Panc1 (cell line): ENCODE measurements at regions not wholly inside any gene's neighbourhood (a gene's known extent, or its start where the extent isn't known, plus 50 kb on each side); places are given as distances from the start of the nearest gene placed in this dataset.

ENCODE experiments used
- ATAC-seq: fragments of 200-7000 bp; cut with Tn5 transposase; 2 replicates; pipeline ENCODE4 v1.9.1; 2020; ENCODE audit warnings: mild to moderate bottlenecking, moderate library complexity
- BruUV-seq: library from RNA; stranded (reverse); fragments of 400-500 nt; replicated peaks from 2 replicates; lab custom pipeline; 2021; lab: Mats Ljungman, UMichigan
- CTCF ChIA-PET: fragments of 300-600 bp; sonication (Branson Sonifier 250); formaldehyde crosslinking; loops from one replicate; lab custom pipeline; 2022; ENCODE audit warnings: antibody characterized with exemption; lab: Charles Lee
- POLR2A ChIA-PET: fragments of 300-600 bp; sonication (Branson Sonifier 250); formaldehyde crosslinking; loops from one replicate; lab custom pipeline; 2022; ENCODE audit warnings: antibody characterized with exemption; lab: Charles Lee
- DNase-seq: peaks from one replicate; pipeline ENCODE4 v3.0.0-alpha.2; 2010; ENCODE audit warnings: low read depth, low spot score
- H3K27ac ChIP-seq: 2 replicates; pipeline ENCODE4 v1.5.1; 2011; ENCODE audit warnings: mild to moderate bottlenecking, low read length, inconsistent platforms
- H3K27me3 ChIP-seq: fragments of 200-500 bp; sonication (Bioruptor generic); 2 replicates; pipeline ENCODE4 v1.6.0; 2014; ENCODE audit warnings: low read length, inconsistent platforms; ENCODE audit not compliant: control insufficient read depth, insufficient read depth
- H3K36me3 ChIP-seq: fragments of 200-500 bp; sonication (Bioruptor generic); 2 replicates; pipeline ENCODE4 v1.5.1; 2014; ENCODE audit warnings: inconsistent platforms, mild to moderate bottlenecking, low read length, moderate library complexity; ENCODE audit not compliant: control insufficient read depth, insufficient read depth
- H3K4me1 ChIP-seq: 2 replicates; pipeline ENCODE4 v1.5.1; 2011; ENCODE audit warnings: inconsistent platforms, mild to moderate bottlenecking, low read length, moderate library complexity; ENCODE audit not compliant: control insufficient read depth, insufficient read depth
- H3K4me3 ChIP-seq, 2 experiments: 2 replicates each; pipeline ENCODE4 v1.5.1; 2011 to 2012; ENCODE audit warnings: low read depth in 2 of 2, low read length in 2 of 2, mild to moderate bottlenecking in 2 of 2, inconsistent platforms in 1 of 2, moderate library complexity in 1 of 2
- H3K9me3 ChIP-seq: fragments of 200-500 bp; sonication (Bioruptor generic); 2 replicates; pipeline ENCODE4 v1.5.1; 2014; ENCODE audit warnings: low read depth, mild to moderate bottlenecking, inconsistent platforms, low read length, moderate library complexity; ENCODE audit not compliant: control insufficient read depth, insufficient read depth
- CTCF ChIP-seq: fragments of 450-650 bp; IDR thresholded peaks from 2 replicates; pipeline ENCODE4 v1.5.1; 2017; ENCODE audit warnings: mild to moderate bottlenecking
- POLR2AphosphoS5 ChIP-seq: IDR thresholded peaks from 2 replicates; pipeline ENCODE4 v1.6.1; 2012; ENCODE audit warnings: mild to moderate bottlenecking, low read depth, low read length, moderate library complexity
- REST ChIP-seq, 2 experiments: IDR thresholded peaks; 2 replicates each; pipeline ENCODE4 v1.6.1; 2011 to 2012; ENCODE audit warnings: low read depth in 2 of 2, control low read depth in 1 of 2, low read length in 1 of 2, mild to moderate bottlenecking in 1 of 2, moderate library complexity in 1 of 2; ENCODE audit not compliant: insufficient read depth in 1 of 2
- SIN3A ChIP-seq: IDR thresholded peaks from 2 replicates; pipeline ENCODE4 v1.6.1; 2012; ENCODE audit warnings: low read depth, mild to moderate bottlenecking, low read length, moderate library complexity, borderline replicate concordance; ENCODE audit not compliant: insufficient read depth
- TCF7L2 ChIP-seq: IDR thresholded peaks from 2 replicates; pipeline ENCODE4 v1.6.1; 2011; ENCODE audit warnings: mild to moderate bottlenecking, low read depth, low read length, inconsistent platforms
- in situ Hi-C: cut with HindIII; loops from 2 replicates; pipeline ENCODE4 v1.10.0; 2016; ENCODE audit warnings: low sequenced_read_pairs, low pct_unique_long_range_greater_than_20kb
- intact Hi-C: fragments of 100-400 bp; cut with micrococcal nuclease; formaldehyde crosslinking; loops from one replicate; pipeline ENCODE4 v1.10.0; 2022; ENCODE audit not compliant: unreplicated experiment

- Histone ChIP-seq H3K9me3 (no peaks in the 10 kb centered on the region), H3K36me3 (no peaks in the 10 kb centered on the region), H3K27ac (no peak overlapping the region), H3K4me1 (no peaks in the 10 kb centered on the region), H3K27me3 (no peaks in the 10 kb centered on the region), H3K4me3 (no peak overlapping the region)
- in situ Hi-C loops, result no loop called here
- BruUV-seq, result no TSS peak
- intact Hi-C loops, result no loop called here
- DNase-seq (no peak), ATAC-seq (no peak)
- CTCF ChIA-PET, result no interaction called here
- no peak for TF ChIP-seq POLR2AphosphoS5
- TF ChIP-seq TCF7L2, result no peak
- no peak for TF ChIP-seq SIN3A
- TF ChIP-seq CTCF, result no peak
- TF ChIP-seq REST (IDR thresholded peaks at IDR 0.05; ENCODE audit: insufficient read depth in 1 of 2, low read depth in 2 of 2, low read length in 1 of 2), result no peak
- POLR2A ChIA-PET, result no interaction called here
These were observed 496.1 kb downstream of the BCL11B start for GRCh38 chr14:98775892-98776291.

- Histone ChIP-seq H3K27me3 (no peaks in the 10 kb centered on the region), H3K4me1 (no peaks in the 10 kb centered on the region), H3K36me3 (no peaks in the 10 kb centered on the region), H3K4me3 (no peak overlapping the region), H3K27ac (no peak overlapping the region), H3K9me3 (no peaks in the 10 kb centered on the region)
- no TSS peak for BruUV-seq
- ChIA-PET POLR2A (no interaction called here), CTCF (no interaction called here)
- TF ChIP-seq SIN3A, result no peak
- intact Hi-C loops, result no loop called here
- DNase-seq (no peak), ATAC-seq (no peak)
- in situ Hi-C loops, result no loop called here
These were observed 489.9 kb downstream of the BCL11B start for GRCh38 chr14:98782062-98782461.

- ChIA-PET POLR2A (interaction anchor here (0.6 kb wide), 1 partner anchor 1464 kb away, joined by 3 read pairs; no protein-coding TSS in a partner anchor), CTCF (no interaction called here)
- in situ Hi-C loops (no loop called here), intact Hi-C loops (no loop called here)
- ATAC-seq, result no peak
- TF ChIP-seq POLR2AphosphoS5 (no peak), CTCF (no peak), SIN3A (no peak), TCF7L2 (no peak)
- Histone ChIP-seq H3K27ac (no peak overlapping the region), H3K36me3 (no peaks in the 10 kb centered on the region), H3K9me3 (no peaks in the 10 kb centered on the region), H3K27me3 (no peaks in the 10 kb centered on the region; the same call in 1 of the 2 replicates), H3K4me1 (no peaks in the 10 kb centered on the region), H3K4me3 (no peak overlapping the region)
- no peak for DNase-seq
- BruUV-seq, result no TSS peak
These were observed 486.4 kb downstream of the BCL11B start for GRCh38 chr14:98785578-98785977.
